Activated CD4-positive, alpha-beta T cell treated with anti-CD3 and anti-CD28 coated beads for 1 hour (primary cell): ENCODE measurements at regions not wholly inside any gene's neighbourhood (a gene's known extent, or its start where the extent isn't known, plus 50 kb on each side); places are given as distances from the start of the nearest gene placed in this dataset.

Experiments
- DNase-seq: peaks from one replicate; pipeline ENCODE4 v3.0.0-alpha.2; 2020

GRCh38 chr2:40814616-40815015 lies 362.7 kb upstream of the SLC8A1 start:
- no peak for DNase-seq

DNA sequence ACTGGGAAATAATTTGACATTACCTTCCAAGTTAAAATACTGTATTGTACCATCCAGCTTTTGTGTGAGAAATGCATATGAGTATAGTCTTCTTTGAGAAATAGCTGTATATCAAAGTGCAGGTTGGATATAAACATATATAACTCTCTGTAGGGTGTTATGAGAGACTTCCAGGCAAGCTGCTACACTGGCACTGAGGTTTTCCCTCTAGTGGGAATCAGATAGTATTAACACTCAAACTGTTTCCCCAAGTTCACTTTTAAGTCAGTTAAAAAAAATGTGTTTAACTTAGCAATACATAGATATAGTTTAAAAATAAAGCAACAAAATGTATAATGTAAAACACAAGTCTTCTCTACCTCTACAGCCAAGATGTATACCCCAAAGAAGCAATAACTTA lies 368.4 kb upstream of the SLC8A1 start:
- DNase-seq, result no peak

DNA sequence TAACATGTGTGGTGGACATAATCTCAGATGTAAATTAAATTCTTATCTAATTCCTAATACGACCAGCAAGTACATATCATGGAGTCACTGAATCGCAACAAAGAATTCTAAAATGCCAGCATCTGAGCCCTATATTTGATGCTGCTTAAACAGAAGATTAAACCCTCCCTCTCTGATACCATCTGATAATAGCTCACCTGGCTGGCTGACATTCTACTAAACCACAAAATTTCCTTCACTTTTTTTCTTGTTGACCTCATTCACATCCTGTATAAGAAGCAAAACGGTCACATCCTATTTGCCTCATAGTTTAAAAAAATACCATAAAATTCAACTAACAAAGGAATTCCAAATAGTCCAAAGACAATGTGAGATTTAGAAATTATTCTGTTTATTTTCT lies 371.6 kb upstream of the SLC8A1 start:
- no peak for DNase-seq

GRCh38 chr2:40824278-40824677 lies 372.4 kb upstream of the SLC8A1 start:
- DNase-seq, result no peak

DNA sequence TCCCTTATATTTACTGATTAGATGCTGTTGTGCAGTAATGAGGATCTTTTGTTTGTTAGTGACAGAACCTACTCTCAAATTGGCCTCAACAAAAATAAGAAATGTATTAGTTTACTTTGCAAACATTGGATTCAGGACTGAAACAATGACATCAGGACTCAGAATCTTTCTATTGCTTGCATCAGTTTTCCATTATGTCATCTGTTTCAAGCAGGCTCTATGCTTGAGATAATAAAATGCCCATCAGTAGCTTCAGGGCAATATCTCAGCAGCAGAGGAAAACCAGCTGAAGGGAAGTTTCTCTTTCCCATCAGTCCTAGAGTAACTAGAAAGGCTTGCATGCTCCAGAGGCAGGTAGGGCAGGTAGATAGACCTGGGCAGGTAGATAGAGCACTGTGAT lies 375.5 kb upstream of the SLC8A1 start:
- DNase-seq, result no peak

GRCh38 chr2:40831321-40831873 lies 379.5 kb upstream of the SLC8A1 start:
- DNase-seq, result no peak

- no peak for DNase-seq
These were observed 390.0 kb upstream of the SLC8A1 start for GRCh38 chr2:40841856-40842255.

DNA sequence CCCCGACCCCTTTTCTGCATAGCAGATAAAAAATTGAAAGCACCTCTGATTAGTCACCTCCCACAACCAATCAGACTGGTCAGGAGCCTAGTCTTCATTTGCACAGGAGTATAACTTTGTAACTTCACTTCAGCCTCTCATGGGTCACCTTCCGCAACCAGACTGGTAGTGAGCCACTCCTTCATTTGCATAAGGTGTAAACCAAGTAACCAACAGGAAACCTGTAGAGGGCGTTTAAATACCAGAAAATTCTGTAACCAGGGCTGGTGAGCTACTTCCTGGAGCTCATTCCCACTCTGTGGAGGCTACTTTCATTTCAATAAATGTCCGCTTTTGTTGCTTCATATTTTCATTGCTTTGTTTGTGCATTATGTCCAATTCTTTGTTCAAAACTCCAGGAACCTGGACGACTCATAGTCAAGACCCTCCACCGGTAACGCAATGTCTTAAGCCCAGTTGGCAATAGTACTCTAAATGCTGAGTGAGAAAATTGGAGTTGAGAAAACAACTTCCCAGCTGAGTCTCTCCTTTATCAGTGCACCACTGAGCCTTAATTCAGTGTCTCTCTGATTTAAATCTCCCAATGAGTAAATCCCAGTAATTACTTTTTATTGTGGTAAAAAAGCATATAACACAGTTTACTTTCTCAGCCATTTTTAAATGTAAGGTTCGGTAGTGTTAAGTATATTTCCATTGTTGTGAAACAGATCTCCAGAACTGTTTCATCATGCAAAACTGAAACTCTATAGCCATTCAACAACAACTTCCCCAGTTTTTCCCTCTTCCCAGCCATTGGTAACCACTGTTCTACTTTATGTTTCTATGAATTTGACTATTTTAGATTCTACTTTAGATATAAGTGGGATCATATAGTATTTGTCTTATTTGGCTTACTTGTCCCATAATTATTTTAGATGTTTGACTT lies 392.7 kb upstream of the SLC8A1 start:
- DNase-seq, result no peak

DNA sequence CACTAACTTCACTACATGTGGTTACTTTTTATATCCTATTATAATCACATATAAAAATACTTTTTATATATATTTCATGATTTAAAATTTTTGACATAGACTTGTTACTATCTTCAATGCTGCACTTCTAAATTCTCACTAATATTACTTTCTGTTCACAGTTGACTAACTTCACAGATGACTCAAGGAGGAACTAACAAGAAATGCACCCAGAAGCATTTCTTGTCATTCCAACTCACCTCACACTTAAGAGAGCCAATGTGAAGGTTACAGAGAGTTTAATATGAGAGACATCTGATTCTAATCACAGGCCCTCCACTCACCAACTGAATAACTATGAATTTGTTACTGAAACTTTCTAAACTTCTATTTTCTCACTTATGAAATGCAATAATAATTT lies 399.8 kb upstream of the SLC8A1 start:
- no peak for DNase-seq

- no peak for DNase-seq
These were observed 407.7 kb upstream of the SLC8A1 start for GRCh38 chr2:40859617-40860016.

DNA sequence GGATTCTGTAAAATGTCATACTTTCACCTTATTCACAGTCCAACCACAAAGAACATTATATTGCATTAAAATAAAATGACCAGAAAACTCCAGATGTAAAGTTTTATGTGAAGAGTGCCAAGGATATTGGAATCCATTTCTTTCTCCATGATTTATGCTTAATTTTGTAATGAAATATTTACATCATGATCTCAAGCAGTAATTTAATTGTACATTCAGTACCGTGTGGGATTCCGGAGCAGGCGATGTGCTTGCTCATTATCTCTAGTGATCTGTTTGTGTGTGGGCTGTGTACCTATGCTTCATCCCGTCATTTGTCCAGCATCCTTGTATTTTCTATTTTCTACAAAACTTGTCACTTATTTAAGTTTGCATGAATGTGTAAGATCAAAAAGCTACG lies 415.9 kb upstream of the SLC8A1 start:
- no peak for DNase-seq

GRCh38 chr2:40872580-40872979 lies 420.7 kb upstream of the SLC8A1 start:
- DNase-seq, result no peak

DNA sequence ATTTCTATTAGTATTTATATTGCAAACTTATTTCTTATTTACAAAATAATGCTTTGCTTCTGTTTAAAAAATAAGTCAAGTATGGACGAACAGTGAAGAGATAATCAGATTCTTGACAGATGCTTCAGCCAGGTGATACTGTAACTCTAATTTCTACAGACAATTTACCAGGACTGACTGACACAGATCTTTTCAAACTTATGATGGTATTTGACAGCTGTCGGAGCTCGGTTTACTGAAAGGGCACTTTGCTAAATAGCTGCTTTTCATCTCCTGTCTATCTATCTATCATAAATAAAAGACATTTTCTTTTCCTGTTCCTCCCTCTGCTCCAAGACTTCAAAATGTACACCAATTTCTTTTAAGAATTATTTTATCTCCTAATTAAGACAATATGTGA lies 422.5 kb upstream of the SLC8A1 start:
- no peak for DNase-seq

DNA sequence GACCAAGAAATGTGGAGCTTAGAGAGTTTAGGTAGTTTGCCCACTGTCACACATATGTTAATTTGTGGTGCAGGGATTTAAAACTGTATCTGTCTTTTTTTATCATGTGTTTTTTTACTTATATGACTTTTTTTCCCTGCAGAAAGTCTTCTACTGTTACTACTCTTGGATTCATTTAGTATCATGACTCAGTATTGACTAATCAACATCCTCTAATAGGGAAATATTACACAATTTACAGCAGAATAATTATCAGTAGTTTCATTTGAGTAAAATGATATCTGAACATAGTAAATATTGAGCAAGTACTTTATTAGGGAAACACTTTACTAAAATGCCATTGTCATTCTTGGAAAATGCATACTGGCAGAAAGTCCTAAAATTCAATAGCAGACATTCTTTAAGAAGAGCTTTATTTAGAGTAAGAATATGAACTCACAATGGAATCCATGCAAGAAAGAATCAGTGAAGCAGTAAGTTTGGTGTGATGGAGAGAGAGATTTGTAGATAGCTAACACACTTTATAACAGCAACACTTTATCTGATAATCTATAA lies 425.9 kb upstream of the SLC8A1 start:
- no peak for DNase-seq

GRCh38 chr2:40879305-40879704 lies 427.4 kb upstream of the SLC8A1 start:
- DNase-seq, result no peak

GRCh38 chr2:40886100-40886499 lies 434.2 kb upstream of the SLC8A1 start:
- no peak for DNase-seq

- DNase-seq, result no peak
These were observed 434.8 kb upstream of the SLC8A1 start for GRCh38 chr2:40886655-40887054.

DNA sequence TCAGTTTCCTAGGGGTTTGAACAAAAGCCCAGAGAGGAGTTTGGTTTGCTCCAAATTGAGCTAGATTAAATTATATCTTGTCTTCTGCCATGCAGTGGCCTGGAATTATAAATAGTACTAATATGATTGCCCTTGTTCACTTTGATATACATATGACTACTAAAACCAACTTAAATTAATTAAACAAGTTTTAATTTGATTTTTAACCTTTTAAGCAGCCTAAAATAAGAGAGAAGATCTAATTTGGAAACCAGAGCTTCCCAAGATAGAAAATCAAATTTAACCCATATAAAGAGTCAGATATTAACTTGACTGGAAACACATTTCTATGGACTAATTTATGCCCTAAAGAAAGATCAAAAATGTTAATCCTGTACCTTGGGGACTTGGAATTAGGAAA lies 444.5 kb upstream of the SLC8A1 start:
- no peak for DNase-seq

- no peak for DNase-seq
These were observed 462.8 kb upstream of the SLC8A1 start for GRCh38 chr2:40914666-40915065.

DNA sequence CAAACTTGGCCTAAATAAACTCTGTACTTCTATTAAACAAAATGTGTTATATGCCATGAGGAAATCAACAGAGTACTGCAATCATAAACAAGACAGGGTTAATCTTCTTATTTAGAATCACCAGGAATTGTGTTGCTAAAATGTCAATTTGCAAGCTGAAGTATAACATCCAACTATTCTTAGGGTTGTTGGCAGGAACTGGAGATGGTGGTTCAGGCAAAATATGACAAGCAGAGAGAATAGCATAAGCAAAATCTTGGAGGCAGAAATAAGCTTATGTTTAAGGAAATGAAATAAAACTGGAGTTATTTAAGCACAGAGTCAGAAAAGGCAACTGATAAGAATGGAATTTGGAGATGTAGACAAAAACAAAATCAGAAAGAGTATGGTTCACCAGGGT lies 463.8 kb upstream of the SLC8A1 start:
- no peak for DNase-seq

DNA sequence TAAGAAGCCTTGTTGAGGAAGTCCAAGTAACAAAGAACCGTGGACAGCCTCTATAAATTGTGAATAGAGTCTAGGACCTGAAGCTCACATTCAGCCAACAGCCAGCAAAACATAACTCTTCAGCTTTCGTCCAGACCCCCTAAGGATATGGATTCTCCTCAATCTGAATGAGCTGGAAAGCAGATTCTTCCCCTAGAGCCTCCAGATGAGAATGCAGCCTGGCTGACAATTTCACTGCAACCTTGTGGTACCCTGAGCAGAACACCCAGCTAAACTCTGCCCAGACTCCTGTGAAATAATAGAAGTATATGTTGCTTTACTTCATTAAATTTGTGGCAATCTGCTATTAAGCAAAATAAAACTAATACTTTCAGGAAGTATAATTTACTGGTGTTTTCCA lies 483.5 kb upstream of the SLC8A1 start:
- DNase-seq, result no peak

GRCh38 chr2:40937284-40937683 lies 485.4 kb upstream of the SLC8A1 start:
- DNase-seq, result no peak

DNA sequence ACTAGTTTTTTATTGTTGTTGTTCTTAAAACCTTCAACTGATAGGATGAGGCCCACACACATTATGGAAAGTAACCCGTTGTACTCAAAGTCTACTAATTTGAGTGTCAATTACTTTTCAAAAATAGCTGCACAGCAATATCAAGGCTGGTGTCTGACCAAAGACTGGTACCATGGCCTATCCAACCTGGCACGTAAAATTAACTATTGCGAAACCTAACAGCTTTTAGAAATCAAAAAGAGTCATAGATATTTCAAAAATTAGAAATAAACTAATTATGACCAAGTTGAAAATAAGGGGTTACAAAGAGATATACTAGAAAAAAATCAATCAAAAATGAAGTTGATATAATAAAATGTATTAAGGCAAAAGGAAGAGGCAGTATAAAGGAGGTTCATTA lies 501.5 kb upstream of the SLC8A1 start:
- no peak for DNase-seq

- no peak for DNase-seq
These were observed 503.2 kb upstream of the SLC8A1 start for GRCh38 chr2:40955042-40955441.

DNA sequence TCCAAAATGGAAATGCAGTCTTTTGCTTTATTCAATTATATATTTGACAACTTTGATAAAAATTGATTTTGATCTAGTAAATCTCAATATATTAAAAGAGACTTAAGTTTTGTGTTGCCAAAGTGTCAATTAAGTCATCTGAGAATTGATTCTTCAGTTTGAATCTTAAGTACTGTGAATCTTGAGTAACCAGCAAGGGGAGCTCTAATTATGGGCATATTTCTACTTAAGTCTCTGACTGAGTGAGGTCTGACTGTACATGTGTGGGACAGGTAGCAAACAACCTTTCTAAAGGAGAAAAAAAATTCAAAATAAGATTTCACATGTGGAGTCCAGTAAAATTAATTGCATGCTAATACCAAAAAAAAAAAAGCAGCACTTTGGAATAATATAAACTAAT lies 503.7 kb upstream of the SLC8A1 start:
- DNase-seq, result no peak
